ENCODE measurements at regions not wholly inside any gene's neighbourhood (a gene's known extent, or its start where the extent isn't known, plus 50 kb on each side); places are given as distances from the start of the nearest gene placed in this dataset.

DNA sequence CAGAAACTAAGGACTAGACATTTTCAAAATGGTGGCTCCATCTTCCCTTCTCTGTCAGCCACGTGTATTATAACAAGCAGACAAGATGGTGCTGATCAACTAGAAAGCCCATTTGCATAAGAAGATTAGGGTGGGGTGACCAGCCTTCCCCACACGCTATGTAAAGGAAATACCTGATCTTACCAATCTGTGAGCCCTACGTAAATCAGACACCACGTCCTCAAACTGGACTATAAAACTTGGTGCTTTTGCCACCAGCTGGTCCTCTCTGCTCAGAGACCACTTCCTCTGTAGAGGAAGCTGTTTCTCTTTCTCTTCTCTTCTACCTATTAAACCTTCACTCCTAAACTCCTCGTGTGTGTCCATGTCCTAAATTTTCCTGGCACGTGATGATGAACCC is 101.1 kb upstream of the PLEKHG7 start:
- no peak for DNase-seq (ENCODE audit: low read depth)
- H3K4me3 ChIP-seq (ENCODE audit: low read depth, low read length), result no peak overlapping the region
- TF ChIP-seq, protein P1, sequence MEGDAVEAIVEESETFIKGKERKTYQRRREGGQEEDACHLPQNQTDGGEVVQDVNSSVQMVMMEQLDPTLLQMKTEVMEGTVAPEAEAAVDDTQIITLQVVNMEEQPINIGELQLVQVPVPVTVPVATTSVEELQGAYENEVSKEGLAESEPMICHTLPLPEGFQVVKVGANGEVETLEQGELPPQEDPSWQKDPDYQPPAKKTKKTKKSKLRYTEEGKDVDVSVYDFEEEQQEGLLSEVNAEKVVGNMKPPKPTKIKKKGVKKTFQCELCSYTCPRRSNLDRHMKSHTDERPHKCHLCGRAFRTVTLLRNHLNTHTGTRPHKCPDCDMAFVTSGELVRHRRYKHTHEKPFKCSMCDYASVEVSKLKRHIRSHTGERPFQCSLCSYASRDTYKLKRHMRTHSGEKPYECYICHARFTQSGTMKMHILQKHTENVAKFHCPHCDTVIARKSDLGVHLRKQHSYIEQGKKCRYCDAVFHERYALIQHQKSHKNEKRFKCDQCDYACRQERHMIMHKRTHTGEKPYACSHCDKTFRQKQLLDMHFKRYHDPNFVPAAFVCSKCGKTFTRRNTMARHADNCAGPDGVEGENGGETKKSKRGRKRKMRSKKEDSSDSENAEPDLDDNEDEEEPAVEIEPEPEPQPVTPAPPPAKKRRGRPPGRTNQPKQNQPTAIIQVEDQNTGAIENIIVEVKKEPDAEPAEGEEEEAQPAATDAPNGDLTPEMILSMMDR (conservative IDR thresholded peaks at IDR 0.05; ENCODE audit: low read depth, low read length), result no peak

DNA sequence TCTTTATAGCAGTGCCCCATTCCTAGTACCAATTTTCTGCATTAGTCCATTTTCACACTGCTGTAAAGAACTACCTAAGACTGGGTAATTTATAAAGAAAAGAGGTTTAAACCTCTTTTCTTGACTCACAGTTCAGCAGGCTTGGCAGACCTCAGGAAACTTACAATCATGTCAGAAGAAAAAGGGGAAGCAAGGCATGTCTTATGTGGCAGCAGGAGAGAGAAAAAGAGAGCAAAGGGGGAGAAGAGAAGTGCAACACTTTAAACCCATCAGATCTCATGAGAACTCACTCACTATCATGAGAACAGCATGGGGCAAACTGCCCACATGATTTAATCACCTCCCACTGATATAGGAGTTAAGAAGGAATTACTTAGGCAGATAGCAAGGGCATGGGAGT is 101.6 kb upstream of the PLEKHG7 start:
- no peak for DNase-seq (ENCODE audit: low read depth)
- no peak overlapping the region for H3K4me3 ChIP-seq (ENCODE audit: low read depth, low read length)
- TF ChIP-seq, protein P1 (conservative IDR thresholded peaks at IDR 0.05; ENCODE audit: low read depth, low read length), result no peak

DNA sequence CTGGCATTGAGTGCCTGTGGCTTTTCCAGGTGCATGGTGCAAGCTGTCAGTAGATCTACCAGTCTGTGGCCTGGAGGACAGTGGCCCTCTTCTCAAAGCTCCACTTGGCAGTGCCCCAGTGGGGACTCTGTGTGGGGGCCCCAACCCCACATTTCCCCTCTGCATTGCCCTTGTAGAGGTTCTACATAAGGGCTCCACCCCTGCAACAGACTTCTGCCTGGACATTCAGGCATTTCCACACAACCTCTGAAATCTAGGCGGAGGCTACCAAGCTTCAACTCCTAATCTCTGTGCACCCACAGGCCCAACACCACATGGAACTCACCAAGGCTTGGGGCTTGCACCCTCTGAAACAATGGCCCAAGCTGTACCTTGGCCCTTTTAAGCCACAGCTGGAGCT is 102.7 kb upstream of the PLEKHG7 start:
- no peak overlapping the region for H3K4me3 ChIP-seq (ENCODE audit: low read depth, low read length)
- TF ChIP-seq, protein P1 (conservative IDR thresholded peaks at IDR 0.05; ENCODE audit: low read depth, low read length), result no peak
- DNase-seq (ENCODE audit: low read depth), result no peak

DNA sequence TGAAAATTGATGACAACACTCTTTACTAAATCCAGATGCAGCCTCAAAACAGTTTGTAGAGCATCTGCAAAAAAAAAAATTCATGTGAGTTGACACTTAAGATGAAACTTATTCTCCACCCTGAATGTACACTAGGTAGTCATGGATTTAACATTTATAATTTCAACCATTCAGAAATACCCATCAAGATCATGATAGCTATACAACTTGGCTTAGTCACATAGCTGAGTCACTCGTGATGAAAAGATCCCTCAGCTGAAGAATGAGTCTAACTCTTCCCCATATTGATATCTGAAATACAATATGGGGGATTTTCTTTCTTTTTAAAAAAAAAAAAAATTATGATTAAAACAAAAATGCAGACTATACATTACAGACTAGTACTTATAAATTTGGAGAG is 104.8 kb upstream of the PLEKHG7 start:
- TF ChIP-seq, protein P1 (conservative IDR thresholded peaks at IDR 0.05; ENCODE audit: low read depth, low read length), result no peak
- peak; percentile 50 for DNase-seq (ENCODE audit: low read depth)

DNA sequence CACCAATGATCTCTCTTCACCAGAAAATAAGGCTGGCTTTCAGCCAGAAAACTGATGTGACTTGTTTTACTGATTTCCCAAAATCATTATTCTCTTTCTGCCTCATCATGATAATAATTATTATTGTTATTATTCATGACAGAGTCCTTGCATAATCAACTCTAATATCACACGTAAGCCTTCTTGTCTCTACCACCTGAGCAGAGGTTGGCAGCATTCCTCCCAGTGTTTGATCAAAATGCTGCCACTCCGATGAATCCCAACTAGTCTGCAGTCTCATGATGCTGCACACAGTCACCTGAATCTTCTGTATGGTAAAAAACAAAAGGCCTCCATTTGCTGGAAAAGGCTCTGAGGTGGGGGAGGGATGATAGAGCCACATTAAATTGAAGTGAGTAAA is 105.7 kb upstream of the PLEKHG7 start:
- TF ChIP-seq, protein P1 (conservative IDR thresholded peaks at IDR 0.05; ENCODE audit: low read depth, low read length), result no peak
- no peak overlapping the region for H3K4me3 ChIP-seq (ENCODE audit: low read depth, low read length)
- no peak for DNase-seq (ENCODE audit: low read depth)

More for the DNA sequence above, 104.8 kb upstream of the PLEKHG7 start:
- H3K4me3 ChIP-seq (ENCODE audit: low read depth, low read length), result no peak overlapping the region

DNA sequence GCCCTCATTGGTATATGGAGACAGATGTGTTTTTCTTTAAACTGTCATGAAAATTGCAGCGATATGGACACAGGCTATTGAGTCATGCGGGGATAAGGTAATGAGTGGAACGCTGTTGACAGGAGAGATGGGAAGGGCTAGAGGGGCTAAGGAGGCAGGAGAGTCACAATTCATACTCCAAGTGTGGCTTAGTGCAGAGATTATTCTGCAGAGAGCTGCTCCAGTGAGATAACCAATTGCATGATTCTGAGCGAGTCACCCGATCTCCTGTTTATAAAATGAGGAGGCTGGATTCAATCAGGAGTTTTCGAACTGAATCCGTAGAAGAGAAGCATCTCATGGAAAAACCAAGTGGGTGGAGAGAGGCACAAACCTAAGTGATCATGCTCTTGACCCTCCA is 106.4 kb upstream of the PLEKHG7 start:
- no peak overlapping the region for H3K4me3 ChIP-seq (ENCODE audit: low read depth, low read length)
- TF ChIP-seq, protein P1 (conservative IDR thresholded peaks at IDR 0.05; ENCODE audit: low read depth, low read length), result no peak
- peak; percentile 54 for DNase-seq (ENCODE audit: low read depth)

DNA sequence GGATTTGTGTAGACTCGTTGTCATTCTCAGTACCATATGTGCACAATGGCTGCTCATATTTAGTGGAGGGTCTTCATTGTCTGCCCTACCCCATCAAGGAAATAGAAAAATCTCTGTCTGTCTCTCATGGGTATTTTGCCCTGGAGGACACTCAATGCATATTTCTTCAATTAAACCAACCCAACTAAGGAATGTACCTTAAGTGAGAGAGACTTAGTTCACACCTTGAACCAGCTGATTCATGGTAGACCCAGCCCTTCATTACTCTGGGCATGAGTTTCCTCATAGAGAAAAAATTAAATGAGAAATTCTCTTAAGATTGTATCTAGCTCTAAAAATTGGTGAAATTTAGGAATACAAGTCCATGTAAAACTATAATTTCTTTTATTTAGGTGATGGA is 107.1 kb upstream of the PLEKHG7 start:
- no peak for DNase-seq (ENCODE audit: low read depth)
- TF ChIP-seq, protein P1 (conservative IDR thresholded peaks at IDR 0.05; ENCODE audit: low read depth, low read length), result no peak
- no peak overlapping the region for H3K4me3 ChIP-seq (ENCODE audit: low read depth, low read length)
